RKO (cell line): ENCODE measurements at regions not wholly inside any gene's neighbourhood (a gene's known extent, or its start where the extent isn't known, plus 50 kb on each side); places are given as distances from the start of the nearest gene placed in this dataset.

Source experiments
- DNase-seq: peaks from one replicate; pipeline ENCODE4 v3.0.0-alpha.2; 2016; ENCODE audit warnings: low spot score

GRCh38 chr7:25279705-25280104, 51.4 kb upstream of the NPVF start:
- no peak for DNase-seq

- no peak for DNase-seq
These were observed 51.9 kb upstream of the NPVF start for GRCh38 chr7:25280181-25280580.

GRCh38 chr7:25282194-25282593, 53.9 kb upstream of the NPVF start:
- DNase-seq, result no peak

GRCh38 chr7:25286756-25287155, 58.5 kb upstream of the NPVF start:
- DNase-seq, result no peak

- DNase-seq, result no peak
These were observed 59.0 kb upstream of the NPVF start for GRCh38 chr7:25287291-25287690.

- DNase-seq, result no peak
These were observed 60.4 kb upstream of the NPVF start for GRCh38 chr7:25288556-25289307.

GRCh38 chr7:25289518-25289917, 61.2 kb upstream of the NPVF start:
- no peak for DNase-seq

- DNase-seq, result no peak
These were observed 66.3 kb upstream of the NPVF start for GRCh38 chr7:25294624-25295023.

- DNase-seq, result no peak
These were observed 67.1 kb upstream of the NPVF start for GRCh38 chr7:25295387-25295786.

GRCh38 chr7:25296086-25296485, 67.8 kb upstream of the NPVF start:
- no peak for DNase-seq

- DNase-seq, result no peak
These were observed 69.0 kb upstream of the NPVF start for GRCh38 chr7:25297278-25297677.

GRCh38 chr7:25303281-25304181, 75.2 kb upstream of the NPVF start:
- DNase-seq, result no peak

GRCh38 chr7:25304691-25305090, 76.4 kb upstream of the NPVF start:
- DNase-seq, result no peak

- no peak for DNase-seq
These were observed 77.5 kb upstream of the NPVF start for GRCh38 chr7:25305831-25306230.

- DNase-seq, result no peak
These were observed 79.3 kb upstream of the NPVF start for GRCh38 chr7:25307624-25308023.

- DNase-seq, result no peak
These were observed 80.0 kb upstream of the NPVF start for GRCh38 chr7:25308246-25308645.

GRCh38 chr7:25308906-25309705, 80.8 kb upstream of the NPVF start:
- DNase-seq, result no peak

- no peak for DNase-seq
These were observed 82.6 kb upstream of the NPVF start for GRCh38 chr7:25310896-25311295.

GRCh38 chr7:25311346-25311745, 83.1 kb upstream of the NPVF start:
- peak; percentile 8 for DNase-seq

- DNase-seq, result no peak
These were observed 84.7 kb upstream of the NPVF start for GRCh38 chr7:25312968-25313367.

- no peak for DNase-seq
These were observed 85.2 kb upstream of the NPVF start for GRCh38 chr7:25313526-25313925.

- no peak for DNase-seq
These were observed 85.9 kb upstream of the NPVF start for GRCh38 chr7:25314094-25314730.
